HCT116 (cell line): ENCODE measurements at regions not wholly inside any gene's neighbourhood (a gene's known extent, or its start where the extent isn't known, plus 50 kb on each side); places are given as distances from the start of the nearest gene placed in this dataset.

Experiments
- ATAC-seq: fragments of 200-7000 bp; cut with Tn5 transposase; 2 replicates; pipeline ENCODE4 v1.9.1; 2020; ENCODE audit warnings: mild to moderate bottlenecking, moderate library complexity
- BruUV-seq: library from RNA; stranded (reverse); fragments of 400-500 nt; replicated peaks from 2 replicates; lab custom pipeline; 2021; lab: Mats Ljungman, UMichigan
- CTCF ChIA-PET: fragments of 300-600 bp; sonication (Branson Sonifier 250); formaldehyde crosslinking; loops from one replicate; lab custom pipeline; 2021; ENCODE audit warnings: antibody characterized with exemption; lab: Charles Lee
- POLR2A ChIA-PET: fragments of 300-600, 350-600 bp; sonication (Branson Sonifier 250); formaldehyde crosslinking; loops from one replicate; lab custom pipeline; 2021; ENCODE audit warnings: antibody characterized with exemption; lab: Charles Lee
- RAD21 ChIA-PET, 2 experiments: fragments of 300-600 bp; sonication (Branson Sonifier 250); formaldehyde crosslinking; loops; one replicate each; lab custom pipeline; 2023; ENCODE audit warnings: low total read pairs in 2 of 2; ENCODE audit not compliant: uncharacterized antibody in 2 of 2, unreplicated experiment in 2 of 2, low non-redundant PET in 1 of 2; lab: Charles Lee
- DNase-seq: peaks from one replicate; pipeline ENCODE4 v3.0.0-alpha.2; 2010; ENCODE audit warnings: low read depth, low spot score
- H2AFZ ChIP-seq: fragments of 200-600 bp; shearing (Covaris generic), sonication (generic); 2 replicates; pipeline ENCODE4 v1.6.1; 2017; ENCODE audit warnings: low read depth, mixed run types, mixed read lengths, antibody characterized with exemption, low read length; ENCODE audit not compliant: poor library complexity, severe bottlenecking
- H3K27ac ChIP-seq: 2 replicates; pipeline ENCODE4 v1.5.1; 2012; ENCODE audit warnings: low read depth, low read length
- H3K27me3 ChIP-seq: fragments of 200-600 bp; sonication (generic); 2 replicates; pipeline ENCODE4 v1.6.1; 2016; ENCODE audit warnings: mixed run types, low read length, mixed read lengths; ENCODE audit not compliant: insufficient read depth
- H3K36me3 ChIP-seq, 2 experiments: fragments of 200-500 bp in 1 of 2; fragments of 200-600 bp in 1 of 2; sonication (Bioruptor generic) in 1 of 2; sonication (generic) in 1 of 2; 2 replicates each; pipeline versions ENCODE4 v1.5.1 to v1.6.1; 2014 to 2016; ENCODE audit warnings: low read length in 2 of 2, inconsistent platforms in 1 of 2, mixed read lengths in 1 of 2, mixed run types in 1 of 2; ENCODE audit not compliant: insufficient read depth in 2 of 2, control insufficient read depth in 1 of 2
- H3K4me1 ChIP-seq, 2 experiments: fragments of 200-600 bp in 1 of 2; sonication (generic) in 1 of 2; 2 replicates each; pipeline versions ENCODE4 v1.5.1 to v1.6.1; 2012 to 2017; ENCODE audit warnings: low read length in 2 of 2, inconsistent platforms in 1 of 2, mild to moderate bottlenecking in 1 of 2, mixed read lengths in 1 of 2, mixed run types in 1 of 2, moderate library complexity in 1 of 2; ENCODE audit not compliant: insufficient read depth in 2 of 2, control insufficient read depth in 1 of 2
- H3K4me2 ChIP-seq: fragments of 200-600 bp; sonication (generic); 2 replicates; pipeline ENCODE4 v1.6.1; 2017; ENCODE audit warnings: mixed run types, low read length, mixed read lengths
- H3K4me3 ChIP-seq, 2 experiments: fragments of 200-600 bp in 1 of 2; sonication (generic) in 1 of 2; replicated peaks in 1 of 2; 2 replicates each; pipeline ENCODE4 v1.5.1; 2011 to 2016; ENCODE audit warnings: low read length in 2 of 2, control low read depth in 1 of 2, low read depth in 1 of 2, mild to moderate bottlenecking in 1 of 2, mixed read lengths in 1 of 2, mixed run types in 1 of 2
- H3K79me2 ChIP-seq: fragments of 200-600 bp; sonication (generic); 2 replicates; pipeline ENCODE4 v1.6.1; 2017; ENCODE audit warnings: mild to moderate bottlenecking, mixed run types, low read length, moderate library complexity, mixed read lengths; ENCODE audit not compliant: insufficient read depth
- H3K9ac ChIP-seq: fragments of 200-600 bp; sonication (generic); 2 replicates; pipeline ENCODE4 v1.6.1; 2016; ENCODE audit warnings: low read length, mixed read lengths
- H3K9me2 ChIP-seq: fragments of 200-600 bp; sonication (generic), shearing (Covaris generic); 2 replicates; pipeline ENCODE4 v1.6.1; 2017; ENCODE audit warnings: mixed run types, mild to moderate bottlenecking, moderate library complexity; ENCODE audit not compliant: insufficient read depth
- H3K9me3 ChIP-seq, 2 experiments: fragments of 200-500 bp in 1 of 2; fragments of 200-600 bp in 1 of 2; sonication (Bioruptor generic) in 1 of 2; sonication (generic) in 1 of 2; 2 replicates each; pipeline ENCODE4 v1.6.1; 2014 to 2017; ENCODE audit warnings: low read length in 2 of 2, mixed read lengths in 2 of 2, inconsistent platforms in 1 of 2, low read depth in 1 of 2, mild to moderate bottlenecking in 1 of 2, mixed run types in 1 of 2, moderate library complexity in 1 of 2; ENCODE audit not compliant: control insufficient read depth in 1 of 2, insufficient read depth in 1 of 2
- H4K20me1 ChIP-seq: fragments of 200-600 bp; sonication (generic), shearing (Covaris generic); 2 replicates; pipeline ENCODE4 v1.6.1; 2017; ENCODE audit warnings: mixed run types, mild to moderate bottlenecking, moderate library complexity; ENCODE audit not compliant: insufficient read depth
- ATF3 ChIP-seq: IDR thresholded peaks from 2 replicates; pipeline ENCODE4 v1.6.1; 2012
- CEBPB ChIP-seq: IDR thresholded peaks from 2 replicates; pipeline ENCODE4 v1.6.1; 2012; ENCODE audit warnings: low read depth
- EGR1 ChIP-seq: IDR thresholded peaks from 2 replicates; pipeline ENCODE4 v1.6.1; 2012; ENCODE audit warnings: low read depth
- EZH2 ChIP-seq: fragments of 200-600 bp; sonication (generic); IDR thresholded peaks from 2 replicates; pipeline ENCODE4 v1.6.1; 2017; ENCODE audit warnings: antibody characterized with exemption, mixed run types
- EZH2phosphoT487 ChIP-seq: fragments of 200-600 bp; IDR thresholded peaks from 2 replicates; pipeline ENCODE4 v1.6.1; 2018; ENCODE audit warnings: antibody characterized with exemption, borderline replicate concordance
- JUND ChIP-seq: IDR thresholded peaks from 2 replicates; pipeline ENCODE4 v1.6.1; 2012
- MAX ChIP-seq: IDR thresholded peaks from 2 replicates; pipeline ENCODE4 v1.6.1; 2012
- POLR2A ChIP-seq: IDR thresholded peaks from 2 replicates; pipeline ENCODE4 v1.7.0; 2011; ENCODE audit warnings: borderline replicate concordance; ENCODE audit not compliant: insufficient read depth, insufficient read length; ENCODE audit errors: extremely low read depth
- POLR2AphosphoS5 ChIP-seq: IDR thresholded peaks from 2 replicates; pipeline ENCODE4 v1.6.1; 2011; ENCODE audit warnings: mild to moderate bottlenecking, low read depth, low read length, moderate library complexity
- SIN3A ChIP-seq: IDR thresholded peaks from 2 replicates; pipeline ENCODE4 v1.6.1; 2012; ENCODE audit warnings: low read depth
- SP1 ChIP-seq: IDR thresholded peaks from 2 replicates; pipeline ENCODE4 v1.6.1; 2012; ENCODE audit warnings: low read depth
- SRF ChIP-seq: IDR thresholded peaks from 2 replicates; pipeline ENCODE4 v1.6.1; 2012; ENCODE audit warnings: low read depth
- ZBTB33 ChIP-seq: IDR thresholded peaks from 2 replicates; pipeline ENCODE4 v1.6.1; 2011; ENCODE audit warnings: mild to moderate bottlenecking, low read length, moderate library complexity; ENCODE audit not compliant: insufficient replicate concordance; ENCODE audit errors: extremely low read depth
- ZNF274 ChIP-seq: fragments of 200-500 bp; sonication (Bioruptor generic); IDR thresholded peaks from 2 replicates; pipeline ENCODE4 v1.6.1; 2014; ENCODE audit warnings: mild to moderate bottlenecking, low read depth, low read length, inconsistent platforms
- intact Hi-C: fragments of 100-400 bp; cut with micrococcal nuclease; formaldehyde crosslinking; loops from 2 replicates; pipeline ENCODE4 v1.10.0; 2022

GRCh38 chr11:42774567-42774966, 537.2 kb upstream of the API5 start (continued):
- no peak for TF ChIP-seq ZBTB33
- no peak for TF ChIP-seq SP1
- no peak for TF ChIP-seq SIN3A
- TF ChIP-seq CEBPB, result no peak

GRCh38 chr11:42777776-42778175, 534.0 kb upstream of the API5 start:
- intact Hi-C loops, result no loop called here
- DNase-seq, result no peak
- no peak for ATAC-seq
- Histone ChIP-seq H2AFZ (no peak overlapping the region), H3K4me3 (no peak overlapping the region), H3K27me3 (no peaks in the 10 kb centered on the region), H3K36me3 (no peaks in the 10 kb centered on the region), H4K20me1 (no peaks in the 10 kb centered on the region), H3K9ac (no peak overlapping the region), H3K27ac (no peak overlapping the region), H3K4me1 (no peaks in the 10 kb centered on the region), H3K9me2 (no peaks in the 10 kb centered on the region), H3K79me2 (no peaks in the 10 kb centered on the region), H3K9me3 (peaks cover 8 to 21% of the 10 kb centered on the region in 2 experiments; a peak in 2 of 4 replicates), H3K4me2 (no peak overlapping the region)
- ChIA-PET RAD21 (no interaction called here), CTCF (no interaction called here), POLR2A (no interaction called here)
- no peak for TF ChIP-seq EZH2phosphoT487
- no peak for TF ChIP-seq SIN3A
- no peak for TF ChIP-seq POLR2A
- no peak for TF ChIP-seq SRF
- no TSS peak for BruUV-seq

- intact Hi-C loops, result no loop called here
These were observed 533.6 kb upstream of the API5 start for GRCh38 chr11:42778193-42778592.

More at GRCh38 chr11:42778193-42778592, 533.6 kb upstream of the API5 start:
- no peaks in the 10 kb centered on the region for H4K20me1 ChIP-seq
- no peak for ATAC-seq
- CTCF ChIA-PET, result no interaction called here
- peaks cover 8 to 18% of the 10 kb centered on the region in 2 experiments; a peak in 2 of 4 replicates for H3K9me3 ChIP-seq
- no peak overlapping the region for H3K4me3 ChIP-seq
- TF ChIP-seq POLR2A (no peak), ZNF274 (no peak), POLR2AphosphoS5 (no peak), JUND (no peak), ZBTB33 (no peak), SP1 (no peak), EZH2 (no peak), EZH2phosphoT487 (no peak), ATF3 (no peak), EGR1 (no peak), MAX (no peak)
- TF ChIP-seq, all 23 proteins: peak for 0
- Histone ChIP-seq H3K9ac (no peak overlapping the region), H3K9me2 (no peaks in the 10 kb centered on the region), H3K27me3 (no peaks in the 10 kb centered on the region), H3K4me2 (no peak overlapping the region), H3K79me2 (no peaks in the 10 kb centered on the region), H3K36me3 (no peaks in the 10 kb centered on the region), H2AFZ (no peak overlapping the region), H3K4me1 (no peaks in the 10 kb centered on the region), H3K27ac (no peak overlapping the region)
- POLR2A ChIA-PET, result no interaction called here
- no TSS peak for BruUV-seq
- RAD21 ChIA-PET, result no interaction called here
- no peak for DNase-seq
